Activated T-cell treated with anti-CD3 and anti-CD28 coated beads, Interleukin-2, amount 50 U/mL, for 4 hours (primary cell): ENCODE measurements at regions not wholly inside any gene's neighbourhood (a gene's known extent, or its start where the extent isn't known, plus 50 kb on each side); places are given as distances from the start of the nearest gene placed in this dataset.

Experiments used
- ATAC-seq, 2 donors: fragments of 200-7000 bp; cut with Tn5 transposase; one replicate each; pipeline ENCODE4 v1.10.0; 2021
- DNase-seq: peaks from one replicate; pipeline ENCODE4 v3.0.0-alpha.2; 2020
- H3K27me3 Mint-ChIP-seq: one replicate; pipeline ENCODE4 v1.8.0; 2021; ENCODE audit warnings: low read depth, mixed read lengths
- H3K36me3 Mint-ChIP-seq: one replicate; pipeline ENCODE4 v1.8.0; 2022; ENCODE audit warnings: mixed read lengths; ENCODE audit not compliant: insufficient read depth
- H3K4me1 Mint-ChIP-seq: one replicate; pipeline ENCODE4 v1.8.0; 2021; ENCODE audit warnings: low read depth, mixed read lengths
- H3K4me3 Mint-ChIP-seq: one replicate; pipeline ENCODE4 v1.8.0; 2021; ENCODE audit warnings: mild to moderate bottlenecking, moderate library complexity, mixed read lengths
- H3K9me3 Mint-ChIP-seq: one replicate; pipeline ENCODE4 v1.8.0; 2021; ENCODE audit warnings: mixed read lengths

DNA sequence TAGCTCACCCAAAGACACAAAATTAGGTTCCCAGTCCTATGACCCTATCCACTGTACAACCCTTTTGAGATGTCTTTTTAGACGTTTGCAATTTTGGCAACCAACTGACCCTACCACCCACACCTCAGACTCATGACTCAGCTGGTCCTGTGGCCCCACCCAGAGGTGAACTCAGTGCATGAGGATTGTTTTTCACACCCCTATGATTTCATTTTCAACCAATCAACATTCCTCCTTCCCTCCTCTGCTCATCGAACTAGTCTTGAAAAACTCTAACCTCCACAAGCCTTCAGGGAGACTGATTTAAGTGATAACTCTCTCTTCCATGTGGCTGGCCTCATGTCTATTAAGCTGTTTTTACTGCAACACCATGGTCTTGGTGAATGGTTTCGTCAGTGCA is 350.7 kb downstream of the UQCRFS1 start:
- no peak for ATAC-seq
- DNase-seq, result no peak
- H3K27me3 Mint-ChIP-seq, result peaks cover 1% of the 10 kb centered on the region
- no peaks in the 10 kb centered on the region for H3K36me3 Mint-ChIP-seq
- no peaks in the 10 kb centered on the region for H3K4me1 Mint-ChIP-seq
- no peak overlapping the region for H3K4me3 Mint-ChIP-seq
- no peaks in the 10 kb centered on the region for H3K9me3 Mint-ChIP-seq

DNA sequence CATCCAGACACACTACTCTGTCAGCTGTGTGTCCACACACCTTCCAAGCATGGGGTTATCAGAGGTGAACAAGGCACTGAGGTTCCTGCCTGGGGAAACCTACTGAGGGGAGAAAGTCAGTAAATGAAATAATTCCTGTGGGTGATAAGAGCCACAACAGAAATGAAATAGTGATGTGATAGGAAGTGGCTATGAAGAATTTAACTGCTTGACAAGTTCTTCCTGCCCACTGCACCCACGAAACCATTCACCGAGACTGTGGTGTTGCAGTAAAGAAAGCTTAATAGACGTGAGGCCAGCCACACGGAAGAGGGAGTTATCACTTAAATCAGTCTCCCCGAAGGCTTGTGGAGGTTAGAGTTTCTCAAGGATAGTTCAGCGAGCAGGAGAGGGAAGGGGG is 353.1 kb downstream of the UQCRFS1 start:
- no peak overlapping the region for H3K4me3 Mint-ChIP-seq
- no peaks in the 10 kb centered on the region for H3K4me1 Mint-ChIP-seq
- H3K27me3 Mint-ChIP-seq, result peaks cover 4% of the 10 kb centered on the region
- H3K9me3 Mint-ChIP-seq, result peaks cover under 1% of the 10 kb centered on the region
- DNase-seq, result no peak
- no peaks in the 10 kb centered on the region for H3K36me3 Mint-ChIP-seq
- no peak for ATAC-seq

DNA sequence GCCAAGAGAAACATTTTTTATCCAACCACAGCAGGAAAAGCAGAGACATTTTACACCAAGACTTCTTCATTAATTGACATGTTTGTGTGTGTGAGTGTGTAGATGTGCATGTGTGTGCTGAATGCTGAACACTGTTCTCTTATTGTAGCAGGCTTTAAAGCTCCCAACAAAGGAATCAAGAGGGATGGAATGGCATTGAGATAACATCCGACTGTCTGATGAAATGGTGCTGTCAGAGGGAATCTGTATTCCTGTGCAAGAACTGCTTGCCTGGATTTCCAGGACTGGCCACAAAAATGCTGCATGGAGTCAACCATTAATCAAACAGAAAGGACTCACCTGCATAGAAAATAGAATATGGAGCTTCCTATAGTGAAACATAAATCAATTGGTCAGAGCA is 354.0 kb downstream of the UQCRFS1 start:
- ATAC-seq (no peak), DNase-seq (no peak)

DNA sequence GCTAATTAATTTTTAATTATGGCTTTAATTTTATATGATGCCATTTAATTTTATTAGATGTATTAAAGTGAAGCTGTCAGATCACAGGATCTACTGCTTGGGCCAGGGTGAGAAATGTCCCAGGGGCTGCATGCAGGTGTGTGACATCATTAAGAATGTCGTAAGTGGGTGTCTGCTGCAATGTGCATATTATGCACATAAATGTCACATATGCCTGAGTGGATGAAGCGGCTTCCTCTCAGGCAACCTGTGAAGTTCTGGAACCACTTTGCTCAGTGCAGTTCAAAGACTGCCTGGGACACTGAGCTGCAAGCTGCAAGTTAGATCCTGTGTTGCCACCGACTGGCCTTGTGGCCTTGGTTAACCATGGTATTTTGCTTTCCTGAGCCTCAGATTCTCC is 355.0 kb downstream of the UQCRFS1 start:
- DNase-seq, result no peak
- Mint-ChIP-seq H3K4me1 (no peaks in the 10 kb centered on the region), H3K27me3 (peaks cover 4% of the 10 kb centered on the region), H3K4me3 (no peak overlapping the region), H3K36me3 (no peaks in the 10 kb centered on the region), H3K9me3 (peaks cover 11% of the 10 kb centered on the region)
- ATAC-seq, result no peak

More for the DNA sequence above, 354.0 kb downstream of the UQCRFS1 start:
- Mint-ChIP-seq H3K36me3 (no peaks in the 10 kb centered on the region), H3K27me3 (peaks cover 4% of the 10 kb centered on the region), H3K9me3 (peaks cover 8% of the 10 kb centered on the region), H3K4me1 (no peaks in the 10 kb centered on the region), H3K4me3 (no peak overlapping the region)

- Mint-ChIP-seq H3K4me3 (no peak overlapping the region), H3K27me3 (peaks cover 4% of the 10 kb centered on the region), H3K36me3 (no peaks in the 10 kb centered on the region), H3K9me3 (peaks cover 11% of the 10 kb centered on the region), H3K4me1 (no peaks in the 10 kb centered on the region)
- ATAC-seq (no peak), DNase-seq (no peak)
These were observed 357.7 kb downstream of the UQCRFS1 start for GRCh38 chr19:28855216-28855615.

- Mint-ChIP-seq H3K4me3 (no peak overlapping the region), H3K4me1 (no peaks in the 10 kb centered on the region), H3K9me3 (peaks cover 10% of the 10 kb centered on the region), H3K36me3 (no peaks in the 10 kb centered on the region), H3K27me3 (peaks cover 6% of the 10 kb centered on the region)
- ATAC-seq (no peak), DNase-seq (no peak)
These were observed 365.5 kb downstream of the UQCRFS1 start for GRCh38 chr19:28847468-28847867.

- Mint-ChIP-seq H3K4me3 (no peak overlapping the region), H3K9me3 (peaks cover 10% of the 10 kb centered on the region), H3K36me3 (no peaks in the 10 kb centered on the region), H3K27me3 (peaks cover 5% of the 10 kb centered on the region), H3K4me1 (no peaks in the 10 kb centered on the region)
- ATAC-seq (no peak), DNase-seq (no peak)
These were observed 366.7 kb downstream of the UQCRFS1 start for GRCh38 chr19:28846094-28846812.

DNA sequence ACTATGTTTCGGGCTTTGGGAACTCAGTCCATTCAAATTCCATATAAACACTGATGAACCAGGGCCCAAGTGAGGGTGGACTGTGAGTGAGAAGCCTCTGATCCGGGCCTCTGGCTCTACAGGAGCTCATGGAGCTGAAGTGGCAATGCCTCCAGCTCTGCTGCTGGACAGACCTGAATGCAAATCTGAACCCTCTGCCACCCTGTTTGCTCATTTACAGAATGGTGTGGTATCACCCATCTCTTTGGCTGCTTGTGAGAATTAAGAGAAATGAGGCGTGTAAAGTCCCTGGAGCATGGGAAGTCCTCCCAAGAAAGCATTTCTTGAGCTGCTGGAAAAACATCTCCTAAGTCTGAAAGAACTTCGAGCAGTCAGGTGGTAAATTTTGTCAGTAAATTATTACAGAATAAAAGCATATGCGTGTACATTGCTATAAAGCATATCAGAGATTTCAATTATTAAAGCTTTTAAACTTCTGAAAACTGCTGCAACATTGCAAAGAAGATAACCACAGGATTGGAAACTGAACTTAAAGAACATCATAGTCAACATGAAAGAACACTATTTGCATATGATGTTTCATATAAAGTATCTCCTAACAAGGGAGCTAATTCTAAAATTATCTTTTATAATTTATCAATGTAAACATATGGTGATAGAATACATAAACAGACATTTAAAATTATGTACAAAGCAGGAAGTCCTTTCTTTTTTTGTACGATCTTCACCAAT is 369.0 kb downstream of the UQCRFS1 start:
- no peaks in the 10 kb centered on the region for H3K36me3 Mint-ChIP-seq
- ATAC-seq (no peak), DNase-seq (no peak)
- no peaks in the 10 kb centered on the region for H3K4me1 Mint-ChIP-seq
- H3K9me3 Mint-ChIP-seq, result peaks cover 7% of the 10 kb centered on the region
- no peak overlapping the region for H3K4me3 Mint-ChIP-seq
- H3K27me3 Mint-ChIP-seq, result peaks cover 2% of the 10 kb centered on the region

- H3K4me1 Mint-ChIP-seq, result no peaks in the 10 kb centered on the region
- DNase-seq (no peak), ATAC-seq (no peak)
- peaks cover 2% of the 10 kb centered on the region for H3K27me3 Mint-ChIP-seq
- no peak overlapping the region for H3K4me3 Mint-ChIP-seq
- no peaks in the 10 kb centered on the region for H3K36me3 Mint-ChIP-seq
- H3K9me3 Mint-ChIP-seq, result no peaks in the 10 kb centered on the region
These were observed 371.4 kb downstream of the UQCRFS1 start for GRCh38 chr19:28841531-28841930.

DNA sequence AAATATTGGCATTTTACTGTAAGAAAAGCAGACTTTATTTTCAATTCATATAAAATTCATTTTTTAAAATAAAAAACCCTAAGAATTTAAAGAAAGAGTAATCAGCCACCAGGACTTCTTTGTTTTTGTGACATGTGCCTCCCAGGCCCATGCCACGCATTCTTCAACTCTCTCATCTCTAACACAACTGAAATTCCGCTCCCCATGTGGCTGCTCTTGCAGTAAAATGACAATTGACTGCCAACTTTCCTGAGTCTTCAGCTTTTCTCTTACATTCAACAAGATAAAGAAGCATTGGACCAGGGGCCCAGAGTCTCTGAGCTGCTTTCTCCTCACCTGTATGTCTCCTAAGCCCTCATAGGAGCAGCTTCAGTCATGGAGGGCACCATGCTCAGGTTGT is 372.1 kb downstream of the UQCRFS1 start:
- Mint-ChIP-seq H3K4me3 (no peak overlapping the region), H3K27me3 (peaks cover 2% of the 10 kb centered on the region), H3K4me1 (no peaks in the 10 kb centered on the region), H3K36me3 (no peaks in the 10 kb centered on the region), H3K9me3 (no peaks in the 10 kb centered on the region)
- ATAC-seq (no peak), DNase-seq (no peak)

DNA sequence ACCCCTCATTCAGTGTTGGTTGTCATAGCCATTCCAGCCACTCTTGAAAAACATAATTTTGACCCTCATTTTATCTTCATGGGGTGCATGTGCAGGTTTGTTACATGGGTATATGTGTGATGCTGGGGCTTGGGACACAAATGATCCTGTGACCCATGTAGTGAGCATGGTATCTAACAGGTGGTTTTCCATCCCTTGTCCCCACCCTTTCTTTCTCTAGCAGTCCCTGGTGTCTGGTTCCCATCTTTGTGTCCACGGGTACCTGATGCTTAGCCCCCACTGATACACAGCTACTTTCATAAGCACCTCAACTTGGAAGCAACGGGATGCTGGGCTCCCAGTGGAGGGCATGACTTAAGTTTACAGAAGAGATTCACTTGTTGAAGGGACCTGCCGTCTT is 373.5 kb downstream of the UQCRFS1 start:
- no peaks in the 10 kb centered on the region for H3K4me1 Mint-ChIP-seq
- ATAC-seq, result no peak
- no peaks in the 10 kb centered on the region for H3K36me3 Mint-ChIP-seq
- no peaks in the 10 kb centered on the region for H3K9me3 Mint-ChIP-seq
- peaks cover 4% of the 10 kb centered on the region for H3K27me3 Mint-ChIP-seq
- no peak for DNase-seq
- no peak overlapping the region for H3K4me3 Mint-ChIP-seq

GRCh38 chr19:28838909-28839308 is 374.0 kb downstream of the UQCRFS1 start:
- Mint-ChIP-seq H3K27me3 (peaks cover 4% of the 10 kb centered on the region), H3K4me3 (no peak overlapping the region), H3K36me3 (no peaks in the 10 kb centered on the region), H3K9me3 (no peaks in the 10 kb centered on the region), H3K4me1 (no peaks in the 10 kb centered on the region)
- DNase-seq (no peak), ATAC-seq (no peak)

GRCh38 chr19:28836421-28836820 is 376.5 kb downstream of the UQCRFS1 start:
- no peaks in the 10 kb centered on the region for H3K36me3 Mint-ChIP-seq
- no peak overlapping the region for H3K4me3 Mint-ChIP-seq
- no peaks in the 10 kb centered on the region for H3K4me1 Mint-ChIP-seq
- no peaks in the 10 kb centered on the region for H3K9me3 Mint-ChIP-seq
- ATAC-seq (no peak), DNase-seq (no peak)
- peaks cover 2% of the 10 kb centered on the region for H3K27me3 Mint-ChIP-seq

DNA sequence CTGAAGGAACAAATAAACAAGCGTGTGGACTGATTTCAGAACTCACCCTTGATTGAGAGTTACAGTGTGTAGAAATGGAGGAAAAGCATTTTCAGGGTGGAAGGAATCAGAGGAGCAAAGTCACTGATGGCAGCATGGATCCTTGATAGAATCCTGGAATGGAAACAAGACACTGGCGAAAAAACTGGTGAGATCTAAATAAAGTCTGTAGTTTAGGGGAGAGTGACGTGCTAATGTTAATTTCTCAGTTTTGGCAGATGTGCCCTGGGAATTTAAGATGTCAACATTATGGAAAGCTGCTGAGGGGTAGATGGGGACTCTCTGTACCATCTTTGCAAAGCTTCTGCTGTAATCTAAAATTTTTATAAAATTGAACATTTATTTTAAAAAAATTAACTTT is 378.0 kb downstream of the UQCRFS1 start:
- H3K36me3 Mint-ChIP-seq, result no peaks in the 10 kb centered on the region
- H3K27me3 Mint-ChIP-seq, result peaks cover 2% of the 10 kb centered on the region
- no peak overlapping the region for H3K4me3 Mint-ChIP-seq
- H3K4me1 Mint-ChIP-seq, result no peaks in the 10 kb centered on the region
- no peak for ATAC-seq
- H3K9me3 Mint-ChIP-seq, result no peaks in the 10 kb centered on the region
- DNase-seq, result no peak

DNA sequence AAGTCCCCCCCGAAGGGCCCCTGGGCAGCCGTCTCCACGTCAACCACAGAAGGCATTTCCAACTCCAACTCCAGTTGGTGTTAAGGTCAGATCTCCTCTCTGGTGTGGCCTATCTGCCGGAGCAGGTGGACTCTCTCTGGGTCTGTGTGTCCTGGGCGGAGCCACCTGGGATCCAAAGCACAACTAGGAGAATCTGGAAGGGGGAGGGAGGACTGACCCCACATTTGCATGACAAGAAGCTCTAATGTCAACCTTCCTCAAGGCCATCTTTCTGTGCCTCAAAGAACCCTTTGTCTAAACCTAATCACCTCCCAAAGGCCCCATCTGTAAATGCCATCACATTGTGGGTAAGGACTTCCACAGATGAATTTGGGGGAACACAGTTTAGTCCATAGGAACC is 381.5 kb downstream of the UQCRFS1 start:
- no peak overlapping the region for H3K4me3 Mint-ChIP-seq
- H3K4me1 Mint-ChIP-seq, result no peaks in the 10 kb centered on the region
- peaks cover 2% of the 10 kb centered on the region for H3K27me3 Mint-ChIP-seq
- no peak for DNase-seq
- no peaks in the 10 kb centered on the region for H3K9me3 Mint-ChIP-seq
- ATAC-seq, result no peak
- H3K36me3 Mint-ChIP-seq, result no peaks in the 10 kb centered on the region
